ENCODE measurements at regions not wholly inside any gene's neighbourhood (a gene's known extent, or its start where the extent isn't known, plus 50 kb on each side); places are given as distances from the start of the nearest gene placed in this dataset.

GRCh38 chr3:135362889-135363288 lies 567.8 kb downstream of the EPHB1 start:
- POLR2A ChIA-PET (ENCODE audit: unreplicated experiment): no interaction called here
- Histone ChIP-seq H3K56ac (ENCODE audit: extremely low read depth, insufficient read depth, low read length) (no peak overlapping the region), H3K4me1 (ENCODE audit: control insufficient read depth, insufficient read depth, low read length) (no peaks in the 10 kb centered on the region), H3K27ac (ENCODE audit: insufficient read depth, low read length) (no peak overlapping the region), H2AFZ (replicated peaks; ENCODE audit: low read length, poor library complexity) (no peak overlapping the region), H2BK15ac (ENCODE audit: low read depth, low read length) (no peak overlapping the region), H2BK5ac (ENCODE audit: low read depth, low read length, poor library complexity, severe bottlenecking) (no peak overlapping the region), H2BK120ac (ENCODE audit: low read depth, low read length) (no peak overlapping the region), H3K4ac (ENCODE audit: low read depth, low read length) (no peak overlapping the region), H3K27me3 (ENCODE audit: control insufficient read depth, insufficient read depth, low read length) (no peaks in the 10 kb centered on the region), H3K14ac (replicated peaks; ENCODE audit: low read depth, low read length) (no peak overlapping the region), H2AK9ac (replicated peaks; ENCODE audit: low read depth, low read length, poor library complexity) (no peak overlapping the region), H4K20me1 (ENCODE audit: insufficient read depth, low read length) (no peaks in the 10 kb centered on the region), H3K79me1 (ENCODE audit: low read depth in 1 of 2, low read length in 2 of 2) (no peaks in the 10 kb centered on the region), H4K5ac (ENCODE audit: low read depth, low read length) (no peak overlapping the region), H4K91ac (ENCODE audit: insufficient read depth, low read depth, low read length) (no peak overlapping the region), H3K36me3 (ENCODE audit: control insufficient read depth, insufficient read depth, low read length) (no peaks in the 10 kb centered on the region), H3K4me3 (ENCODE audit: insufficient read depth, low read depth, low read length) (no peak overlapping the region), H3K4me2 (ENCODE audit: low read depth, low read length) (no peak overlapping the region), H4K8ac (ENCODE audit: low read depth in 2 of 2, low read length in 2 of 2) (no peak overlapping the region), H3K18ac (ENCODE audit: low read depth, low read length) (no peak overlapping the region), H2AK5ac (ENCODE audit: low read depth, low read length) (no peak overlapping the region), H3K9ac (ENCODE audit: low read depth, low read length) (no peak overlapping the region), H2BK20ac (ENCODE audit: low read depth, low read length) (no peak overlapping the region), H3K23ac (ENCODE audit: low read depth, low read length) (no peak overlapping the region), H3K9me3 (ENCODE audit: control insufficient read depth, insufficient read depth, low read length) (peaks cover 7% of the 10 kb centered on the region; the same call in 1 of the 2 replicates), H3K9me1 (ENCODE audit: insufficient read depth, low read length) (no peaks in the 10 kb centered on the region)
- intact Hi-C loops (cut with micrococcal nuclease) (no loop called here), dilution Hi-C loops (cut with HindIII; ENCODE audit: low sequenced_read_pairs, unreplicated experiment) (no loop called here), in situ Hi-C loops (cut with MboI; ENCODE audit: low sequenced_read_pairs) (no loop called here)
- no TSS peak for BruUV-seq (replicated peaks)
- DNase-seq: no peak
- no peak for TF ChIP-seq MAZ (IDR thresholded peaks at IDR 0.05; ENCODE audit: borderline replicate concordance, low read depth, low read length)
- no peak for TF ChIP-seq NFE2L2 (IDR thresholded peaks at IDR 0.05; ENCODE audit: low read depth, low read length)
- no peak for TF ChIP-seq FOS (IDR thresholded peaks at IDR 0.05; ENCODE audit: low read depth, low read length)
- no peak for TF ChIP-seq MXI1 (IDR thresholded peaks at IDR 0.05; ENCODE audit: borderline replicate concordance, low read depth, low read length)
- no peak for TF ChIP-seq RAD21 (IDR thresholded peaks at IDR 0.05; ENCODE audit: low read length)
- no peak for TF ChIP-seq CTCF (conservative IDR thresholded peaks at IDR 0.05; ENCODE audit: low read depth, low read length)
- TF ChIP-seq RFX5 (IDR thresholded peaks at IDR 0.05; ENCODE audit: low read depth, low read length): no peak
- TF ChIP-seq ELK1 (IDR thresholded peaks at IDR 0.05; ENCODE audit: borderline replicate concordance, low read depth, low read length): no peak
- TF ChIP-seq, protein P1, sequence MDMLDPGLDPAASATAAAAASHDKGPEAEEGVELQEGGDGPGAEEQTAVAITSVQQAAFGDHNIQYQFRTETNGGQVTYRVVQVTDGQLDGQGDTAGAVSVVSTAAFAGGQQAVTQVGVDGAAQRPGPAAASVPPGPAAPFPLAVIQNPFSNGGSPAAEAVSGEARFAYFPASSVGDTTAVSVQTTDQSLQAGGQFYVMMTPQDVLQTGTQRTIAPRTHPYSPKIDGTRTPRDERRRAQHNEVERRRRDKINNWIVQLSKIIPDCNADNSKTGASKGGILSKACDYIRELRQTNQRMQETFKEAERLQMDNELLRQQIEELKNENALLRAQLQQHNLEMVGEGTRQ (IDR thresholded peaks at IDR 0.05; ENCODE audit: low read depth, low read length): no peak
- TF ChIP-seq POLR2A (IDR thresholded peaks at IDR 0.05; ENCODE audit: low read depth, low read length): no peak
- TF ChIP-seq RCOR1 (IDR thresholded peaks at IDR 0.05; ENCODE audit: insufficient replicate concordance, low read length): no peak
- TF ChIP-seq MAFK (IDR thresholded peaks at IDR 0.05; ENCODE audit: low read depth, low read length): no peak
- no peak for TF ChIP-seq CHD1 (IDR thresholded peaks at IDR 0.05; ENCODE audit: low read depth, low read length)
- TF ChIP-seq CEBPB (IDR thresholded peaks at IDR 0.05; ENCODE audit: low read depth, low read length): no peak
- ATAC-seq (ENCODE audit: low read depth): no peak
- WGBS, 2 experiments (ENCODE audit: extremely low coverage in 2 of 2, insufficient read length in 1 of 2): 17% methylated on average over 2 of the region's 3 CpGs; no CpG with 5 or more reads in 1 of the 2 experiments
- CTCF ChIA-PET: no interaction called here
